ENCODE measurements at regions not wholly inside any gene's neighbourhood (a gene's known extent, or its start where the extent isn't known, plus 50 kb on each side); places are given as distances from the start of the nearest gene placed in this dataset.

- Histone ChIP-seq H3K9me3 (replicated peaks in 1 of 2; ENCODE audit: control insufficient read depth in 1 of 2, insufficient read depth in 1 of 2, low read length in 2 of 2) (no peaks in the 10 kb centered on the region), H3K4me3 (replicated peaks in 1 of 3; ENCODE audit: low read depth in 2 of 3, low read length in 3 of 3) (no peak overlapping the region), H4K20me1 (ENCODE audit: insufficient read depth, low read length) (no peaks in the 10 kb centered on the region), H3K27ac (ENCODE audit: low read depth in 1 of 2, low read length in 2 of 2) (no peak overlapping the region), H3K4me2 (replicated peaks; ENCODE audit: extremely low read depth, low read length, poor library complexity, severe bottlenecking) (no peak overlapping the region), H3K36me3 (replicated peaks in 1 of 2; ENCODE audit: control insufficient read depth in 1 of 2, insufficient read depth in 2 of 2, low read length in 2 of 2) (no peaks in the 10 kb centered on the region), H3K4me1 (ENCODE audit: control insufficient read depth in 1 of 2, insufficient read depth in 2 of 2, low read length in 2 of 2) (no peaks in the 10 kb centered on the region), H3K27me3 (ENCODE audit: control insufficient read depth in 2 of 2, insufficient read depth in 2 of 2, low read length in 2 of 2) (peaks cover 0 to 14% of the 10 kb centered on the region in 2 donors), H3K79me2 (ENCODE audit: insufficient read depth, low read length) (no peaks in the 10 kb centered on the region), H2AFZ (ENCODE audit: insufficient read depth, low read depth, low read length, poor library complexity, severe bottlenecking) (no peak overlapping the region), H3K9ac (ENCODE audit: insufficient read depth, low read length, poor library complexity, severe bottlenecking) (no peak overlapping the region)
- DNase-seq, result no peak
- H3K9me3 Mint-ChIP-seq, result no peaks in the 10 kb centered on the region
- WGBS (ENCODE audit: insufficient coverage), result 83% methylated on average over 19 of the region's 19 CpGs
- H3K36me3 Mint-ChIP-seq, result no peaks in the 10 kb centered on the region
- H3K27ac Mint-ChIP-seq, result peak overlapping the region in 1 of 7 donors; percentile 24
- H3K4me3 Mint-ChIP-seq, result no peak overlapping the region
- intact Hi-C loops (cut with micrococcal nuclease), result no loop called here
- peaks cover 18 to 33% (median 27%) of the 10 kb centered on the region in 3 donors for H3K27me3 Mint-ChIP-seq (ENCODE audit: low read depth in 3 of 3)
- no peaks in the 10 kb centered on the region for H3K4me1 Mint-ChIP-seq
- TF ChIP-seq, protein P1, sequence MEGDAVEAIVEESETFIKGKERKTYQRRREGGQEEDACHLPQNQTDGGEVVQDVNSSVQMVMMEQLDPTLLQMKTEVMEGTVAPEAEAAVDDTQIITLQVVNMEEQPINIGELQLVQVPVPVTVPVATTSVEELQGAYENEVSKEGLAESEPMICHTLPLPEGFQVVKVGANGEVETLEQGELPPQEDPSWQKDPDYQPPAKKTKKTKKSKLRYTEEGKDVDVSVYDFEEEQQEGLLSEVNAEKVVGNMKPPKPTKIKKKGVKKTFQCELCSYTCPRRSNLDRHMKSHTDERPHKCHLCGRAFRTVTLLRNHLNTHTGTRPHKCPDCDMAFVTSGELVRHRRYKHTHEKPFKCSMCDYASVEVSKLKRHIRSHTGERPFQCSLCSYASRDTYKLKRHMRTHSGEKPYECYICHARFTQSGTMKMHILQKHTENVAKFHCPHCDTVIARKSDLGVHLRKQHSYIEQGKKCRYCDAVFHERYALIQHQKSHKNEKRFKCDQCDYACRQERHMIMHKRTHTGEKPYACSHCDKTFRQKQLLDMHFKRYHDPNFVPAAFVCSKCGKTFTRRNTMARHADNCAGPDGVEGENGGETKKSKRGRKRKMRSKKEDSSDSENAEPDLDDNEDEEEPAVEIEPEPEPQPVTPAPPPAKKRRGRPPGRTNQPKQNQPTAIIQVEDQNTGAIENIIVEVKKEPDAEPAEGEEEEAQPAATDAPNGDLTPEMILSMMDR (IDR thresholded peaks at IDR 0.05), result no peak
Measured at GRCh38 chr5:1727571-1727970, 72.1 kb downstream of the MRPL36 start.

DNA sequence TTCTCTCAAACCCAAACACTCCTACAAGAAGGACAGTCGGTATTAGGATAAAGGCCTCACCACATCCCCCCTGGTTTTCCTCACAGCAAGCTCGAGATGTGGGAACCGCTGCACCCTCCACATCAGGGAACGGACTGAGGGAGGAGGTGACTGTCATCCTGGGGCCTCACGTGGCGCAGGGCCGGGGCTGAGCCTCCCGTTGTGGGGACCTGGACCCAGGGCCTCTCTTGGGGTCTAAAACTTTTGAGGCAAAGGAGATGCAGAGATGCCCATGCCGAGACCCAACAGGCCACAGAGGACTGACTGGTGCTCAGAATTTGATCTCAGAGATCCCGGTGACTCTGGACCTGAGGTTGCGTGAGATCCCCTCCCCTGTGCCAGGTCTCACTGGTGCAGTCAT lies 72.7 kb downstream of the MRPL36 start:
- DNase-seq, result no peak
- peaks cover 16 to 33% (median 27%) of the 10 kb centered on the region in 3 donors for H3K27me3 Mint-ChIP-seq (ENCODE audit: low read depth in 3 of 3)

More for the DNA sequence above, 72.7 kb downstream of the MRPL36 start:
- Mint-ChIP-seq H3K27ac (no peak overlapping the region), H3K4me3 (peak overlapping the region in 1 of 2 donors; percentile 48), H3K4me1 (no peaks in the 10 kb centered on the region), H3K9me3 (no peaks in the 10 kb centered on the region), H3K36me3 (no peaks in the 10 kb centered on the region)
- Histone ChIP-seq H3K4me3 (replicated peaks in 1 of 3; ENCODE audit: low read depth in 2 of 3, low read length in 3 of 3) (no peak overlapping the region), H3K79me2 (ENCODE audit: insufficient read depth, low read length) (no peaks in the 10 kb centered on the region), H2AFZ (ENCODE audit: insufficient read depth, low read depth, low read length, poor library complexity, severe bottlenecking) (no peak overlapping the region), H4K20me1 (ENCODE audit: insufficient read depth, low read length) (no peaks in the 10 kb centered on the region), H3K36me3 (replicated peaks in 1 of 2; ENCODE audit: control insufficient read depth in 1 of 2, insufficient read depth in 2 of 2, low read length in 2 of 2) (no peaks in the 10 kb centered on the region), H3K27ac (ENCODE audit: low read depth in 1 of 2, low read length in 2 of 2) (no peak overlapping the region), H3K9ac (ENCODE audit: insufficient read depth, low read length, poor library complexity, severe bottlenecking) (no peak overlapping the region), H3K4me1 (ENCODE audit: control insufficient read depth in 1 of 2, insufficient read depth in 2 of 2, low read length in 2 of 2) (no peaks in the 10 kb centered on the region), H3K27me3 (ENCODE audit: control insufficient read depth in 2 of 2, insufficient read depth in 2 of 2, low read length in 2 of 2) (peaks cover 0 to 14% of the 10 kb centered on the region in 2 donors), H3K9me3 (replicated peaks in 1 of 2; ENCODE audit: control insufficient read depth in 1 of 2, insufficient read depth in 1 of 2, low read length in 2 of 2) (no peaks in the 10 kb centered on the region), H3K4me2 (replicated peaks; ENCODE audit: extremely low read depth, low read length, poor library complexity, severe bottlenecking) (no peak overlapping the region)
- intact Hi-C loops (cut with micrococcal nuclease), result no loop called here
- TF ChIP-seq, protein P1 (IDR thresholded peaks at IDR 0.05), result no peak
- WGBS (ENCODE audit: insufficient coverage), result 93% methylated on average over 8 of the region's 11 CpGs

Measured in CD14-positive monocyte (primary cell).